ENCODE measurements at regions not wholly inside any gene's neighbourhood (a gene's known extent, or its start where the extent isn't known, plus 50 kb on each side); places are given as distances from the start of the nearest gene placed in this dataset.

- no peak for ATAC-seq (ENCODE audit: low FRiP score in 2 of 2)
- Histone ChIP-seq H3K4me1 (peaks cover 24 to 40% (median 28%) of the 10 kb centered on the region in 4 donors), H3K27ac (no peak overlapping the region), H3K27me3 (no peaks in the 10 kb centered on the region), H3K4me3 (no peak overlapping the region), H3K36me3 (no peaks in the 10 kb centered on the region), H3K9me3 (no peaks in the 10 kb centered on the region)
- no peak for DNase-seq
- TF ChIP-seq CTCF (IDR thresholded peaks at IDR 0.05) (no peak), EP300 (IDR thresholded peaks at IDR 0.05) (no peak), POLR2AphosphoS5 (IDR thresholded peaks at IDR 0.05) (no peak), POLR2A (IDR thresholded peaks at IDR 0.05) (no peak)
- WGBS, 2 donors: 61 to 68% methylated on average over 4 of the region's 4 CpGs
These were observed 89.5 kb upstream of the SLC38A2 start for GRCh38 chr12:46461907-46462640.

GRCh38 chr12:46461459-46461858 is 88.9 kb upstream of the SLC38A2 start:
- ATAC-seq (ENCODE audit: low FRiP score in 2 of 2) (no peak), DNase-seq (no peak)
- no peaks in the 10 kb centered on the region for H3K27me3 ChIP-seq
- peaks cover 26 to 41% (median 28%) of the 10 kb centered on the region in 4 donors for H3K4me1 ChIP-seq
- no peak overlapping the region for H3K27ac ChIP-seq
- WGBS, 2 donors: 67 to 81% methylated on average over 5 of the region's 5 CpGs
- TF ChIP-seq EP300 (IDR thresholded peaks at IDR 0.05) (no peak), CTCF (IDR thresholded peaks at IDR 0.05) (no peak), POLR2A (IDR thresholded peaks at IDR 0.05) (no peak), POLR2AphosphoS5 (IDR thresholded peaks at IDR 0.05) (no peak)
- H3K9me3 ChIP-seq: no peaks in the 10 kb centered on the region
- H3K4me3 ChIP-seq: no peak overlapping the region
- H3K36me3 ChIP-seq: no peaks in the 10 kb centered on the region

GRCh38 chr12:46460682-46461210 is 88.2 kb upstream of the SLC38A2 start:
- DNase-seq (no peak), ATAC-seq (ENCODE audit: low FRiP score in 2 of 2) (no peak)
- Histone ChIP-seq H3K36me3 (no peaks in the 10 kb centered on the region), H3K4me1 (peaks cover 29 to 45% (median 32%) of the 10 kb centered on the region in 4 donors), H3K27me3 (no peaks in the 10 kb centered on the region), H3K27ac (peak overlapping the region in 1 of 4 donors; percentile 45), H3K9me3 (no peaks in the 10 kb centered on the region), H3K4me3 (no peak overlapping the region)
- no peak for TF ChIP-seq POLR2A (IDR thresholded peaks at IDR 0.05)
- TF ChIP-seq CTCF (IDR thresholded peaks at IDR 0.05): no peak
- TF ChIP-seq EP300 (IDR thresholded peaks at IDR 0.05): no peak
- TF ChIP-seq POLR2AphosphoS5 (IDR thresholded peaks at IDR 0.05): no peak
- 75 to 91% methylated on average over 2 of the region's 2 CpGs for WGBS, 2 donors

GRCh38 chr12:46459861-46460545 is 87.4 kb upstream of the SLC38A2 start:
- Histone ChIP-seq H3K27me3 (no peaks in the 10 kb centered on the region), H3K4me3 (no peak overlapping the region), H3K27ac (peak overlapping the region in 3 of 4 donors; percentile 19 to 72 (median 45)), H3K4me1 (peaks cover 29 to 45% (median 34%) of the 10 kb centered on the region in 4 donors), H3K36me3 (no peaks in the 10 kb centered on the region), H3K9me3 (no peaks in the 10 kb centered on the region)
- peak; percentile 49 to 60 for ATAC-seq (ENCODE audit: low FRiP score in 2 of 2)
- peak in 1 of 2 donors; percentile 39 for DNase-seq
- 36 to 62% methylated on average over 5 of the region's 5 CpGs for WGBS, 2 donors
- TF ChIP-seq EP300 (IDR thresholded peaks at IDR 0.05): no peak
- TF ChIP-seq POLR2AphosphoS5 (IDR thresholded peaks at IDR 0.05): no peak
- TF ChIP-seq CTCF (IDR thresholded peaks at IDR 0.05): no peak
- TF ChIP-seq POLR2A (IDR thresholded peaks at IDR 0.05): no peak

All from upper lobe of left lung (tissue), 6 donors.